GM12872 (cell line): ENCODE measurements at regions not wholly inside any gene's neighbourhood (a gene's known extent, or its start where the extent isn't known, plus 50 kb on each side); places are given as distances from the start of the nearest gene placed in this dataset.

Source experiments
- TF ChIP-seq, protein P1 (sequence below): IDR thresholded peaks from 3 replicates; pipeline ENCODE4 v1.5.1; 2011; ENCODE audit warnings: low read depth, mild to moderate bottlenecking, low read length, moderate library complexity; ENCODE audit not compliant: insufficient read depth

GRCh38 chr10:46170789-46171188 lies 116.0 kb upstream of the ANTXRL start:
- TF ChIP-seq, protein P1, sequence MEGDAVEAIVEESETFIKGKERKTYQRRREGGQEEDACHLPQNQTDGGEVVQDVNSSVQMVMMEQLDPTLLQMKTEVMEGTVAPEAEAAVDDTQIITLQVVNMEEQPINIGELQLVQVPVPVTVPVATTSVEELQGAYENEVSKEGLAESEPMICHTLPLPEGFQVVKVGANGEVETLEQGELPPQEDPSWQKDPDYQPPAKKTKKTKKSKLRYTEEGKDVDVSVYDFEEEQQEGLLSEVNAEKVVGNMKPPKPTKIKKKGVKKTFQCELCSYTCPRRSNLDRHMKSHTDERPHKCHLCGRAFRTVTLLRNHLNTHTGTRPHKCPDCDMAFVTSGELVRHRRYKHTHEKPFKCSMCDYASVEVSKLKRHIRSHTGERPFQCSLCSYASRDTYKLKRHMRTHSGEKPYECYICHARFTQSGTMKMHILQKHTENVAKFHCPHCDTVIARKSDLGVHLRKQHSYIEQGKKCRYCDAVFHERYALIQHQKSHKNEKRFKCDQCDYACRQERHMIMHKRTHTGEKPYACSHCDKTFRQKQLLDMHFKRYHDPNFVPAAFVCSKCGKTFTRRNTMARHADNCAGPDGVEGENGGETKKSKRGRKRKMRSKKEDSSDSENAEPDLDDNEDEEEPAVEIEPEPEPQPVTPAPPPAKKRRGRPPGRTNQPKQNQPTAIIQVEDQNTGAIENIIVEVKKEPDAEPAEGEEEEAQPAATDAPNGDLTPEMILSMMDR: no peak

- TF ChIP-seq, protein P1: no peak
Measured at GRCh38 chr10:46171661-46172060, 115.1 kb upstream of the ANTXRL start.

DNA sequence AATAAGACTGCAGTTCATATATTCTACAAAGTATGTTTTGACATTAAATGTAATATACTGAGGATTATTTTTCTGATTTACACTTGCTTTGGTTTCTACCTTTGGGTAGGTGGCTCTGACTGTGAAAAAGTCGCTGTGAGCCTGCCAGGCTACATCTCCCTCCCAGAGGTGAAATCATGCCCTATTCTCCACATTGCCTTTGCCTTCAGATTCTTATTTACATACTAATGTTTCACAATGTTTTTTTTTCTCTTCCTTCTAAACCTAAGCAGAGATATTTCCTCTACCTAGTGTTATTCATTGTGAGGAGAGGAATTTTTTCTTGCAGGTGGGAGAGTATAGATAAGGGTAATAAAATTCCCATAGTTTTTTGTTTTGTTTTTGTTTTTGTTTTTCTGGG lies 111.5 kb upstream of the ANTXRL start:
- TF ChIP-seq, protein P1: no peak

DNA sequence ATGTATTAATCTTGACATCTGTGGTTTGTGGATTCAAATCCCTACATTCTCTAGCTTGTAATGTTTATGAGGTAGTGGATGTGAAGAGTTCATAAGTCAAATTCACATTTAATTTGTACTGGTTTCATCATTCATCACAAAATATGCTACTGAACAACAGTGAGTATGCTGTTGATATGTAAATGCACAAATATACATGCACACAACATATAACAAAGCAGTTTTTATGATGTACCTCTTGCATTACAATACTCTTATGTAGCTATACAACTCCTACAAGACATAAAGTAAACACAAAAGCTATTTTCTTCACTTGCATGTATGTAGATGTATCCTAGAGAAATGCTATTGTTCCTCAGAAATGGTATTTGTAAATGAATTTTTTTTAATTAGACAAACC lies 111.0 kb upstream of the ANTXRL start:
- TF ChIP-seq, protein P1: no peak

- TF ChIP-seq, protein P1: no peak
Measured at GRCh38 chr10:46197050-46197449, 89.7 kb upstream of the ANTXRL start.

DNA sequence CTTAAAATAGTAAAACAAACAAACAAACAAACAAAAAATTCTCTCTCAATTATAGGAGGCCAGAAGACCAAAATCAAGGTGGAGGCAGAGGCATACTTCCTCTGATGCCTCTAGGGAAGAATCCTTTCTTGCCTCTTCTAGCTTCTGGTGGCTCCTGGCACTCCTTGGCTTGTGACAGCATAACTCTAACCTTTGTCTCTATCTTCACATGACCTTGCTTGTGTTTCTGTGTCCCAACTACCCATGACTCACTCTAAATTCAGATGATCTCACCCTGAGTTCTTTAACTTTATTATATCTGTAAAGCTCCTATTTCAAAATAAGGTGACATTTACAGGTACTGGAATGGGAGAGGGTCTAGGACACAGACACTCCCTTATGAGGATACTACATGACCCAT lies 88.3 kb upstream of the ANTXRL start:
- TF ChIP-seq, protein P1: no peak

DNA sequence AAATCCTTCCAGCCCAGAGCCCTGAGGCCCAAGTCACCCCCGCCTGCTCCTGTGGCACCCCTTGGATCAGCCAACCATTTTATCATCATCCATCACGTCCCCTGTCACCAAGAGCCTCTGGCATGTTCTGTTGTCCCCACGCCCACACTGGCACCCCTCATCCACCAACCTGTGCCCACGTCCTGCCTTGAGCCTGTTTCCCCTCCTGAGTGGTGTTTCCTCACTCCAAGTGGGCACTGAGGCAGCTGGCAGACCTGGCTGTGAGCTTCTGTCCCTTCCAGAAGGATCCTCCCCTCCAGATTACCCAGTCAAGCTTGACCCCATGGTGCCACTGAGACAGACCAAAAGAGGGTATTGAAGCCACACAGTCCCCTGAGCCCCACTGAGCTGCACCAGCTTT lies 71.4 kb upstream of the ANTXRL start:
- TF ChIP-seq, protein P1: no peak
